Neutrophil (primary cell): ENCODE measurements at regions not wholly inside any gene's neighbourhood (a gene's known extent, or its start where the extent isn't known, plus 50 kb on each side); places are given as distances from the start of the nearest gene placed in this dataset.

ENCODE experiments used
- H3K27ac ChIP-seq: fragments of 200-600 bp; sonication (generic); 2 replicates; pipeline ENCODE4 v1.5.1; 2016; ENCODE audit warnings: mild to moderate bottlenecking, moderate library complexity
- H3K27me3 ChIP-seq: fragments of 200-600 bp; sonication (generic); 2 replicates; pipeline ENCODE4 v1.6.0; 2016; ENCODE audit warnings: mild to moderate bottlenecking
- H3K36me3 ChIP-seq: fragments of 200-600 bp; sonication (generic); 2 replicates; pipeline ENCODE4 v1.5.1; 2017
- H3K4me1 ChIP-seq, 2 experiments: fragments of 200-600 bp in 1 of 2; sonication (generic) in 1 of 2; 1 replicate in 1 of 2; 2 replicates in 1 of 2; pipeline versions ENCODE4 v1.5.1 to v1.6.1; 2013 to 2016; ENCODE audit warnings: low read depth in 1 of 2, low read length in 1 of 2, mild to moderate bottlenecking in 1 of 2, moderate library complexity in 1 of 2; ENCODE audit not compliant: control insufficient read depth in 1 of 2, insufficient read depth in 1 of 2
- H3K4me3 ChIP-seq, 2 experiments: fragments of 200-600 bp in 1 of 2; sonication (generic) in 1 of 2; 1 replicate in 1 of 2; 2 replicates in 1 of 2; pipeline ENCODE4 v1.5.1; 2013 to 2016; ENCODE audit warnings: low read depth in 1 of 2, low read length in 1 of 2, mild to moderate bottlenecking in 1 of 2, moderate library complexity in 1 of 2
- H3K9me3 ChIP-seq: fragments of 200-600 bp; sonication (generic); 2 replicates; pipeline ENCODE4 v1.5.1; 2016
- TF ChIP-seq, protein P1 (sequence below): fragments of 200-600 bp; sonication (generic); IDR thresholded peaks from 2 replicates; pipeline ENCODE4 v1.5.1; 2016; ENCODE audit warnings: antibody characterized with exemption

- no peak overlapping the region for H3K27ac ChIP-seq
- H3K36me3 ChIP-seq, result no peaks in the 10 kb centered on the region
- no peaks in the 10 kb centered on the region for H3K9me3 ChIP-seq
- TF ChIP-seq, protein P1, sequence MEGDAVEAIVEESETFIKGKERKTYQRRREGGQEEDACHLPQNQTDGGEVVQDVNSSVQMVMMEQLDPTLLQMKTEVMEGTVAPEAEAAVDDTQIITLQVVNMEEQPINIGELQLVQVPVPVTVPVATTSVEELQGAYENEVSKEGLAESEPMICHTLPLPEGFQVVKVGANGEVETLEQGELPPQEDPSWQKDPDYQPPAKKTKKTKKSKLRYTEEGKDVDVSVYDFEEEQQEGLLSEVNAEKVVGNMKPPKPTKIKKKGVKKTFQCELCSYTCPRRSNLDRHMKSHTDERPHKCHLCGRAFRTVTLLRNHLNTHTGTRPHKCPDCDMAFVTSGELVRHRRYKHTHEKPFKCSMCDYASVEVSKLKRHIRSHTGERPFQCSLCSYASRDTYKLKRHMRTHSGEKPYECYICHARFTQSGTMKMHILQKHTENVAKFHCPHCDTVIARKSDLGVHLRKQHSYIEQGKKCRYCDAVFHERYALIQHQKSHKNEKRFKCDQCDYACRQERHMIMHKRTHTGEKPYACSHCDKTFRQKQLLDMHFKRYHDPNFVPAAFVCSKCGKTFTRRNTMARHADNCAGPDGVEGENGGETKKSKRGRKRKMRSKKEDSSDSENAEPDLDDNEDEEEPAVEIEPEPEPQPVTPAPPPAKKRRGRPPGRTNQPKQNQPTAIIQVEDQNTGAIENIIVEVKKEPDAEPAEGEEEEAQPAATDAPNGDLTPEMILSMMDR, result no peak
- H3K4me3 ChIP-seq, result no peak overlapping the region
- no peaks in the 10 kb centered on the region for H3K4me1 ChIP-seq
- no peaks in the 10 kb centered on the region for H3K27me3 ChIP-seq
These were observed 870.8 kb downstream of the SLITRK5 start for GRCh38 chr13:88541994-88542393.

DNA sequence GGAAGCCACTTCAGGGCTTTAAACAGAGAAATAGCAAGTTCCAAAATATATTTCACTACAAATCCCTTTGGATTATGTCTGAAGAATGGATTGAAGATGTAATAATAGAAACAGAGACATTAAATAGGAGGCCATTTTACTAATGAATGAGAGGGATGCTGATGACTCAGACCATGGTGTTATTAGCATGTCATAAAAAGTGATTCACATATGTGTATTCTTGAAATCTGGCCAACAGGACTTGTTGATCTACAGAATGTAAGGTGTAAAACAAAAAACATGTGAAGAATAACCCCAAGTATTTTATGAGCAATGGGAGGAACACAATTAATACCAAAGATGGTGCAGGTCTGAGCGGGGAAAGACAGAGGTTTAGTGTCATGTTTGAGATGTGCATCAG, 873.7 kb downstream of the SLITRK5 start:
- Histone ChIP-seq H3K27me3 (no peaks in the 10 kb centered on the region), H3K27ac (no peak overlapping the region), H3K36me3 (no peaks in the 10 kb centered on the region), H3K9me3 (no peaks in the 10 kb centered on the region), H3K4me1 (no peaks in the 10 kb centered on the region), H3K4me3 (no peak overlapping the region)
- TF ChIP-seq, protein P1, result no peak

GRCh38 chr13:88552966-88553365, 881.8 kb downstream of the SLITRK5 start:
- Histone ChIP-seq H3K4me3 (no peak overlapping the region), H3K27me3 (no peaks in the 10 kb centered on the region), H3K36me3 (no peaks in the 10 kb centered on the region), H3K9me3 (no peaks in the 10 kb centered on the region), H3K4me1 (no peaks in the 10 kb centered on the region), H3K27ac (no peak overlapping the region)
- TF ChIP-seq, protein P1, result no peak

DNA sequence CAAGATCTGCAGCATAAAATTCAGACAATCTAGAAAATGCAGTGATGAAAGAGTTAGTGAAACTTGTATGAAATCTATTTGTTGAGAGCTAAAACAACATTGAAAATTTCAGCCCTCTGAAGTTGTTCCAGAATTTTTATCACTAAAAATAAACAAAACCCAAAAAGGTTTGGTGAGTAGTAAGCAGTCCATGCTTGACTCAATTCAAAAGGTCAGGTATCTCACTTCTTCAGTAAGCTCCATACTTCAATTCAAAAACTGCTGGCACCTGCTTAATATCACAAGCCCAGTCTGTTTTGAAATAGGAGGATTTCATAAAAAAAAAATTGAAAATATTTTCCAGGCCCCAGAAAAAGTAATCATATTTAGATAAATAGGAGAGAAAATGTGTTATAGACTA, 894.4 kb downstream of the SLITRK5 start:
- H3K9me3 ChIP-seq, result no peaks in the 10 kb centered on the region
- H3K4me1 ChIP-seq, result no peaks in the 10 kb centered on the region
- H3K4me3 ChIP-seq, result no peak overlapping the region
- H3K36me3 ChIP-seq, result no peaks in the 10 kb centered on the region
- no peak overlapping the region for H3K27ac ChIP-seq
- TF ChIP-seq, protein P1, result no peak
- H3K27me3 ChIP-seq, result no peaks in the 10 kb centered on the region

GRCh38 chr13:88585861-88586260, 914.7 kb downstream of the SLITRK5 start:
- Histone ChIP-seq H3K36me3 (no peaks in the 10 kb centered on the region), H3K4me3 (no peak overlapping the region), H3K9me3 (no peaks in the 10 kb centered on the region), H3K27ac (no peak overlapping the region), H3K4me1 (no peaks in the 10 kb centered on the region), H3K27me3 (no peaks in the 10 kb centered on the region)
- TF ChIP-seq, protein P1, result no peak

- H3K27ac ChIP-seq, result no peak overlapping the region
- TF ChIP-seq, protein P1, result no peak
- no peaks in the 10 kb centered on the region for H3K4me1 ChIP-seq
- H3K36me3 ChIP-seq, result no peaks in the 10 kb centered on the region
- H3K27me3 ChIP-seq, result no peaks in the 10 kb centered on the region
- H3K9me3 ChIP-seq, result no peaks in the 10 kb centered on the region
- H3K4me3 ChIP-seq, result no peak overlapping the region
These were observed 915.1 kb downstream of the SLITRK5 start for GRCh38 chr13:88586263-88586662.
